Upper lobe of right lung (tissue), 1 donor: ENCODE measurements at regions not wholly inside any gene's neighbourhood (a gene's known extent, or its start where the extent isn't known, plus 50 kb on each side); places are given as distances from the start of the nearest gene placed in this dataset.
"Not testable (repeated sequence)": the region's sequence is repeated elsewhere in the genome, so short reads cannot be mapped to it uniquely, and the experiment has no call there.

Experiments used
- ATAC-seq: fragments of 200-7000 bp; cut with Tn5 transposase; one replicate; pipeline ENCODE4 v1.9.1; 2020; ENCODE audit warnings: mild to moderate bottlenecking, moderate library complexity
- DNase-seq: peaks from one replicate; pipeline ENCODE4 v3.0.0-alpha.2; 2020
- H3K27ac ChIP-seq: fragments of 200-600 bp; one replicate; pipeline ENCODE4 v1.8.0; 2022
- H3K27me3 ChIP-seq: fragments of 200-600 bp; one replicate; pipeline ENCODE4 v1.8.0; 2022; ENCODE audit warnings: mild to moderate bottlenecking
- H3K36me3 ChIP-seq: fragments of 200-600 bp; one replicate; pipeline ENCODE4 v1.8.0; 2022
- H3K4me1 ChIP-seq: fragments of 200-600 bp; one replicate; pipeline ENCODE4 v1.8.0; 2022
- H3K4me3 ChIP-seq: fragments of 200-600 bp; one replicate; pipeline ENCODE4 v1.8.0; 2022; ENCODE audit warnings: mild to moderate bottlenecking
- H3K9me3 ChIP-seq: fragments of 200-600 bp; one replicate; pipeline ENCODE4 v1.8.0; 2022
- CTCF ChIP-seq: fragments of 200-600 bp; IDR thresholded peaks from one replicate; pipeline ENCODE4 v1.8.0; 2022; ENCODE audit warnings: antibody characterized with exemption
- intact Hi-C: fragments of 100-400 bp; cut with DNase I; formaldehyde crosslinking; loops from one replicate; pipeline ENCODE4 v1.11.0; 2022
- donor health status: DM: no; HTN: yes; CAD: no; lungs with severe emphysema.

GRCh38 chr3:102038477-102039142, 189.3 kb downstream of the NFKBIZ start:
- Histone ChIP-seq H3K4me3 (no peak overlapping the region), H3K27ac (peak overlapping the region; percentile 44), H3K9me3 (no peaks in the 10 kb centered on the region), H3K4me1 (no peaks in the 10 kb centered on the region), H3K36me3 (no peaks in the 10 kb centered on the region), H3K27me3 (no peaks in the 10 kb centered on the region)
- no peak for TF ChIP-seq CTCF
- intact Hi-C loops, result no loop called here
- DNase-seq, result no peak
- peak; percentile 94 for ATAC-seq

GRCh38 chr3:102040144-102040543, 190.8 kb downstream of the NFKBIZ start:
- ATAC-seq, H3K36me3 ChIP-seq, DNase-seq, H3K27ac ChIP-seq, H3K4me1 ChIP-seq, H3K9me3 ChIP-seq, intact Hi-C loops, H3K4me3 ChIP-seq, H3K27me3 ChIP-seq: not testable (repeated sequence)

GRCh38 chr3:102053375-102053989, 204.2 kb downstream of the NFKBIZ start:
- Histone ChIP-seq H3K27ac (no peak overlapping the region), H3K4me3 (no peak overlapping the region), H3K27me3 (no peaks in the 10 kb centered on the region), H3K4me1 (no peaks in the 10 kb centered on the region), H3K36me3 (no peaks in the 10 kb centered on the region), H3K9me3 (no peaks in the 10 kb centered on the region)
- intact Hi-C loops, result no loop called here
- DNase-seq (no peak), ATAC-seq (no peak)
- TF ChIP-seq CTCF, result no peak

GRCh38 chr3:102054543-102055080, 205.3 kb downstream of the NFKBIZ start:
- DNase-seq (no peak), ATAC-seq (no peak)
- no peak overlapping the region for H3K4me3 ChIP-seq
- no peak overlapping the region for H3K27ac ChIP-seq
- intact Hi-C loops, result no loop called here
- H3K9me3 ChIP-seq, result no peaks in the 10 kb centered on the region
- no peaks in the 10 kb centered on the region for H3K36me3 ChIP-seq
- H3K4me1 ChIP-seq, result no peaks in the 10 kb centered on the region
- no peak for TF ChIP-seq CTCF
- no peaks in the 10 kb centered on the region for H3K27me3 ChIP-seq

GRCh38 chr3:102057781-102058421, 208.6 kb downstream of the NFKBIZ start:
- no peaks in the 10 kb centered on the region for H3K36me3 ChIP-seq
- H3K27me3 ChIP-seq, result no peaks in the 10 kb centered on the region
- no peak overlapping the region for H3K27ac ChIP-seq
- no peak for TF ChIP-seq CTCF
- H3K9me3 ChIP-seq, result no peaks in the 10 kb centered on the region
- DNase-seq, result no peak
- ATAC-seq, result no peak
- H3K4me1 ChIP-seq, result no peaks in the 10 kb centered on the region
- H3K4me3 ChIP-seq, result no peak overlapping the region
- intact Hi-C loops, result no loop called here
